ENCODE measurements at regions not wholly inside any gene's neighbourhood (a gene's known extent, or its start where the extent isn't known, plus 50 kb on each side); places are given as distances from the start of the nearest gene placed in this dataset.

DNA sequence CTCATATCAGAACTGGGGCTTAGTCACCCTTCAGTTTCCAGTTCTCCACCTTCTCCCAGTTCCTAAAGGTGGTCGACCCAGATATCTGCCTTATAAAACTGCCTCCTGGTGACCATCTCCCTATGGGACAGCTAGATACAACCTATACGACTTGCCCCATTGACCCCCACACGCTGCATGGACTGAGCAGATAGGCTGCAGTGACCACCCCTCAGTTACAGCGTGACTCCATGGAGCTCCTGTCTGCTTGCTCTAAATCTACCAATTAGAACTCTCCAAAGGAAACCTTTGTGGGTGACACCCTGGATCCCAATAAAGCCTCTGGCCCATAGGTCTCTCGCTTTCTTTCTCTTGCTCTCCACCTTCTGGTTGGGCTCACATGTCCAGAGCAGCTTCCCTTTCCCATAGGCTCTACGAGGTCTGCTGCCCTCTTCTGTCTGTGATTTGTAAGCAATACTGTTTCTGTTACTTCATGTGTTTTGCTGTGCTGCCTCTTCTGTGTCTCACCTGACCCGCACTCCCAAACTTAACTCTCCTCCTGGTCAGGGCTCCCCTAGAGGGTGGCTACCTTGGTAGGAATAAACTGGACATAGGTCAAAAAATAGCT is 971.3 kb upstream of the FAM98A start (continued):
- TF ChIP-seq RAD51 (IDR thresholded peaks at IDR 0.05) (no peak), RAD21 (IDR thresholded peaks at IDR 0.05; ENCODE audit: insufficient read depth, low read depth, low read length) (peak; percentile 35)

DNA sequence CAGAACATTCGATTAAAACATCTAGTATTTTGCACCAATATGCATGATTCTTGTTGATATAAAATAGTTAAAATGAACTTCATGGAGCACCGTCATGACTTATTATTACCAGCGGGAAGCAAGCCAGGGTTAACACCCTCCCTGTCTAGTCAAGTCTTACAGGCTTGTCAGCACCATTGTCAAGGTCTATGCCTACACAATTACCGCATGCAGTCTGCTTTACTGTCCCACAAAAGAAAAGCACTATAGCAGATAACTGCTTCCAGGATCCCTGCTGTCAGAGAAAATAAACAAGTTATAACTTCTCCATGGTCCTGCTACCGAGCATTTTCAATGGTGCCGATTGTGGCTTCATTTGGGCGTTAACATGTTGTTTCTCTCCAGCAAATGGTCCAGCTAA is 968.0 kb upstream of the FAM98A start:
- Histone ChIP-seq H3K9ac (ENCODE audit: control insufficient read depth, insufficient read depth, low read length) (no peak overlapping the region), H3K27me3 (replicated peaks in 1 of 2; ENCODE audit: control insufficient read depth in 2 of 2, insufficient read depth in 2 of 2, low read length in 1 of 2) (no peaks in the 10 kb centered on the region), H2AFZ (ENCODE audit: control insufficient read depth, low read depth, low read length) (no peak overlapping the region), H3K36me3 (ENCODE audit: control insufficient read depth in 2 of 2, insufficient read depth in 2 of 2, low read length in 1 of 2) (no peaks in the 10 kb centered on the region), H3K79me2 (ENCODE audit: control insufficient read depth, insufficient read depth, low read length) (no peaks in the 10 kb centered on the region), H3K4me1 (ENCODE audit: control insufficient read depth, insufficient read depth, low read length) (no peaks in the 10 kb centered on the region), H3K27ac (ENCODE audit: control insufficient read depth, insufficient read depth) (no peak overlapping the region), H3K9me3 (replicated peaks; ENCODE audit: control insufficient read depth, insufficient read depth, low read length) (no peaks in the 10 kb centered on the region), H3K4me2 (ENCODE audit: control insufficient read depth, insufficient read depth) (no peak overlapping the region), H3K4me3 (no peak overlapping the region), H4K20me1 (ENCODE audit: control insufficient read depth, insufficient read depth) (no peaks in the 10 kb centered on the region)
- no TSS peak for BruUV-seq (replicated peaks)
- intact Hi-C loops (cut with micrococcal nuclease; ENCODE audit: unreplicated experiment) (loop anchor here (10.0 kb wide), 2 partner anchors 552 to 892 kb away; no protein-coding TSS in a partner anchor), in situ Hi-C loops (cut with MboI) (no loop called here)
- ATAC-seq: no peak
- CTCF ChIA-PET: no interaction called here
- SMC1A ChIA-PET (ENCODE audit: uncharacterized antibody, unreplicated experiment): no interaction called here
- FAIRE-seq: no peak
- DNase-seq (ENCODE audit: low read depth, low spot score): no peak
- 60% methylated on average over 7 of the region's 7 CpGs for WGBS (ENCODE audit: insufficient coverage, insufficient replicate concordance, low lambda C conversion rate, missing lambda C conversion rate)
- POLR2A ChIA-PET: no interaction called here
- RAD21 ChIA-PET (ENCODE audit: unreplicated experiment): no interaction called here
- TF ChIP-seq MTA2 (IDR thresholded peaks at IDR 0.05; ENCODE audit: low read depth) (no peak), ZNF622 (IDR thresholded peaks at IDR 0.05) (no peak), SUPT20H (IDR thresholded peaks at IDR 0.05; ENCODE audit: borderline replicate concordance, control insufficient read depth, low read depth, low read length) (no peak), MEF2B (IDR thresholded peaks at IDR 0.05; ENCODE audit: partially characterized antibody, poor library complexity, severe bottlenecking) (no peak), MLLT1 (IDR thresholded peaks at IDR 0.05) (no peak), PRDM15 (CRISPR knock-in tag; IDR thresholded peaks at IDR 0.05) (no peak), FOS (IDR thresholded peaks at IDR 0.05; ENCODE audit: borderline replicate concordance, extremely low read depth, insufficient read length) (no peak), LARP7 (IDR thresholded peaks at IDR 0.05) (no peak), ATF3 (IDR thresholded peaks at IDR 0.05; ENCODE audit: borderline replicate concordance, extremely low read depth, low read depth, low read length) (no peak), IRF5 (IDR thresholded peaks at IDR 0.05; ENCODE audit: borderline replicate concordance) (no peak), ZNF24 (IDR thresholded peaks at IDR 0.05) (no peak)
- TF ChIP-seq, protein P1, sequence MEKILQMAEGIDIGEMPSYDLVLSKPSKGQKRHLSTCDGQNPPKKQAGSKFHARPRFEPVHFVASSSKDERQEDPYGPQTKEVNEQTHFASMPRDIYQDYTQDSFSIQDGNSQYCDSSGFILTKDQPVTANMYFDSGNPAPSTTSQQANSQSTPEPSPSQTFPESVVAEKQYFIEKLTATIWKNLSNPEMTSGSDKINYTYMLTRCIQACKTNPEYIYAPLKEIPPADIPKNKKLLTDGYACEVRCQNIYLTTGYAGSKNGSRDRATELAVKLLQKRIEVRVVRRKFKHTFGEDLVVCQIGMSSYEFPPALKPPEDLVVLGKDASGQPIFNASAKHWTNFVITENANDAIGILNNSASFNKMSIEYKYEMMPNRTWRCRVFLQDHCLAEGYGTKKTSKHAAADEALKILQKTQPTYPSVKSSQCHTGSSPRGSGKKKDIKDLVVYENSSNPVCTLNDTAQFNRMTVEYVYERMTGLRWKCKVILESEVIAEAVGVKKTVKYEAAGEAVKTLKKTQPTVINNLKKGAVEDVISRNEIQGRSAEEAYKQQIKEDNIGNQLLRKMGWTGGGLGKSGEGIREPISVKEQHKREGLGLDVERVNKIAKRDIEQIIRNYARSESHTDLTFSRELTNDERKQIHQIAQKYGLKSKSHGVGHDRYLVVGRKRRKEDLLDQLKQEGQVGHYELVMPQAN (conservative IDR thresholded peaks at IDR 0.05): no peak

Data from GM12878 (cell line).